ENCODE measurements at regions not wholly inside any gene's neighbourhood (a gene's known extent, or its start where the extent isn't known, plus 50 kb on each side); places are given as distances from the start of the nearest gene placed in this dataset.

GRCh38 chr2:145736871-145737270 is 1217.0 kb upstream of the ZEB2 start:
- DNase-seq (ENCODE audit: low read depth in 2 of 2), result no peak

GRCh38 chr2:145731467-145731866 is 1211.5 kb upstream of the ZEB2 start:
- DNase-seq (ENCODE audit: low read depth in 2 of 2), result no peak

- no peak for DNase-seq (ENCODE audit: low read depth in 2 of 2)
These were observed 1210.3 kb upstream of the ZEB2 start for GRCh38 chr2:145729993-145730770.

GRCh38 chr2:145729481-145729880 is 1209.6 kb upstream of the ZEB2 start:
- DNase-seq (ENCODE audit: low read depth in 2 of 2), result no peak

- DNase-seq (ENCODE audit: low read depth in 2 of 2), result no peak
These were observed 1208.6 kb upstream of the ZEB2 start for GRCh38 chr2:145728511-145728910.

GRCh38 chr2:145725876-145726275 is 1206.0 kb upstream of the ZEB2 start:
- no peak for DNase-seq (ENCODE audit: low read depth in 2 of 2)

- DNase-seq (ENCODE audit: low read depth in 2 of 2), result no peak
These were observed 1204.5 kb upstream of the ZEB2 start for GRCh38 chr2:145724311-145724898.

- DNase-seq (ENCODE audit: low read depth in 2 of 2), result peak in 1 of 2 donors; percentile 30
These were observed 1204.0 kb upstream of the ZEB2 start for GRCh38 chr2:145723872-145724271.

- DNase-seq (ENCODE audit: low read depth in 2 of 2), result no peak
These were observed 1201.8 kb upstream of the ZEB2 start for GRCh38 chr2:145721681-145722080.

- DNase-seq (ENCODE audit: low read depth in 2 of 2), result no peak
These were observed 1195.7 kb upstream of the ZEB2 start for GRCh38 chr2:145715601-145716000.

GRCh38 chr2:145710303-145710702 is 1190.4 kb upstream of the ZEB2 start:
- DNase-seq (ENCODE audit: low read depth in 2 of 2), result no peak

- no peak for DNase-seq (ENCODE audit: low read depth in 2 of 2)
These were observed 1182.4 kb upstream of the ZEB2 start for GRCh38 chr2:145702305-145702704.

- peak in 1 of 2 donors; percentile 52 for DNase-seq (ENCODE audit: low read depth in 2 of 2)
These were observed 1173.1 kb upstream of the ZEB2 start for GRCh38 chr2:145692971-145693478.

- DNase-seq (ENCODE audit: low read depth in 2 of 2), result no peak
These were observed 1171.7 kb upstream of the ZEB2 start for GRCh38 chr2:145691659-145692058.

- peak in 1 of 2 donors; percentile 14 for DNase-seq (ENCODE audit: low read depth in 2 of 2)
These were observed 1170.4 kb upstream of the ZEB2 start for GRCh38 chr2:145690183-145690778.

GRCh38 chr2:145689277-145689676 is 1169.4 kb upstream of the ZEB2 start:
- DNase-seq (ENCODE audit: low read depth in 2 of 2), result no peak

- DNase-seq (ENCODE audit: low read depth in 2 of 2), result no peak
These were observed 1168.2 kb upstream of the ZEB2 start for GRCh38 chr2:145688156-145688555.

- no peak for DNase-seq (ENCODE audit: low read depth in 2 of 2)
These were observed 1167.7 kb upstream of the ZEB2 start for GRCh38 chr2:145687442-145688134.

GRCh38 chr2:145685383-145686050 is 1165.6 kb upstream of the ZEB2 start:
- DNase-seq (ENCODE audit: low read depth in 2 of 2), result no peak

GRCh38 chr2:145682546-145683157 is 1162.7 kb upstream of the ZEB2 start:
- peak in 1 of 2 donors; percentile 31 for DNase-seq (ENCODE audit: low read depth in 2 of 2)

GRCh38 chr2:145680276-145680675 is 1160.4 kb upstream of the ZEB2 start:
- DNase-seq (ENCODE audit: low read depth in 2 of 2), result no peak

Measured in lung microvascular endothelial cell (primary cell).